ENCODE measurements at regions not wholly inside any gene's neighbourhood (a gene's known extent, or its start where the extent isn't known, plus 50 kb on each side); places are given as distances from the start of the nearest gene placed in this dataset.

DNA sequence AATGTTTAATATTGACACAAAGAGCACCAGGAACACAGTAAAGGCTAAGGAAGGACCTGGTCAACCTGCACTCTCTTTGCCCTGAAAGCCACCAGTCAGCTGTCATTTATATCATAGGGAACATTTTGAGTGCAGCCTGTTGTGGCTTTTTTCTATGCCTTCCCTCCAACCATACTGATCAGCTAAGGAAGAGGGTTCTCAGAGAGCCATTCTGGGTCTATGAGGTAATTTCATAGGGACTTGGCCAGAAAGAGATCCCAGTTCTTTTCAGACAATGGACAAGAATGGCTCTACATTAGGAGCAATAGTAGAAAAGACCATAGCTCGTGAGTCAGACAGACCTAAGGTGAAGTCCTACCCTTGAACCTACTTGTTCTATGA is 132.8 kb downstream of the CCDC34 start:
- in situ Hi-C loops (cut with MboI; ENCODE audit: low sequenced_read_pairs), result no loop called here
- Histone ChIP-seq H3K4ac (ENCODE audit: low read depth, low read length) (no peak overlapping the region), H3K36me3 (ENCODE audit: control insufficient read depth, insufficient read depth, low read length) (no peaks in the 10 kb centered on the region), H3K9me1 (ENCODE audit: insufficient read depth, low read length) (0 out of 2 replicates have a peak, but pooled peaks cover 4% of the 10 kb centered on the region), H3K79me1 (ENCODE audit: low read depth in 1 of 2, low read length in 2 of 2) (no peaks in the 10 kb centered on the region), H3K14ac (replicated peaks; ENCODE audit: low read depth, low read length) (no peak overlapping the region), H3K18ac (ENCODE audit: low read depth, low read length) (no peak overlapping the region), H2AFZ (replicated peaks; ENCODE audit: low read length, poor library complexity) (no peak overlapping the region), H4K20me1 (ENCODE audit: insufficient read depth, low read length) (no peaks in the 10 kb centered on the region), H2BK5ac (ENCODE audit: low read depth, low read length, poor library complexity, severe bottlenecking) (no peak overlapping the region), H3K23ac (ENCODE audit: low read depth, low read length) (no peak overlapping the region; the same call in 1 of the 2 replicates), H4K91ac (ENCODE audit: insufficient read depth, low read depth, low read length) (no peak overlapping the region), H2BK120ac (ENCODE audit: low read depth, low read length) (no peak overlapping the region), H3K9me3 (ENCODE audit: control insufficient read depth, insufficient read depth, low read length) (no peaks in the 10 kb centered on the region), H3K4me1 (ENCODE audit: control insufficient read depth, insufficient read depth, low read length) (peaks cover 9% of the 10 kb centered on the region), H2BK15ac (ENCODE audit: low read depth, low read length) (no peak overlapping the region), H4K5ac (ENCODE audit: low read depth, low read length) (no peak overlapping the region), H2AK5ac (ENCODE audit: low read depth, low read length) (no peak overlapping the region), H3K56ac (ENCODE audit: extremely low read depth, insufficient read depth, low read length) (no peak overlapping the region), H3K27ac (ENCODE audit: insufficient read depth, low read length) (no peak overlapping the region), H2AK9ac (replicated peaks; ENCODE audit: low read depth, low read length, poor library complexity) (no peak overlapping the region), H3K27me3 (ENCODE audit: control insufficient read depth, insufficient read depth, low read length) (peaks cover 6% of the 10 kb centered on the region; the same call in 1 of the 2 replicates), H3K4me2 (ENCODE audit: low read depth, low read length) (no peak overlapping the region), H4K8ac (ENCODE audit: low read depth in 2 of 2, low read length in 2 of 2) (no peak overlapping the region), H2BK20ac (ENCODE audit: low read depth, low read length) (no peak overlapping the region), H3K9ac (ENCODE audit: low read depth, low read length) (no peak overlapping the region), H3K4me3 (ENCODE audit: insufficient read depth, low read depth, low read length) (no peak overlapping the region)
- WGBS, 2 experiments (ENCODE audit: extremely low coverage in 2 of 2, insufficient read length in 1 of 2), result no CpG with 5 or more reads among the region's 1 CpG
- no peak for DNase-seq
- no TSS peak for BruUV-seq (replicated peaks)
- dilution Hi-C loops (cut with HindIII; ENCODE audit: low sequenced_read_pairs, unreplicated experiment), result no loop called here
- CTCF ChIA-PET, result no interaction called here
- TF ChIP-seq CEBPB (IDR thresholded peaks at IDR 0.05; ENCODE audit: low read depth, low read length), result no peak
- TF ChIP-seq RFX5 (IDR thresholded peaks at IDR 0.05; ENCODE audit: low read depth, low read length), result no peak
- no peak for TF ChIP-seq FOS (IDR thresholded peaks at IDR 0.05; ENCODE audit: low read depth, low read length)
- TF ChIP-seq NFE2L2 (IDR thresholded peaks at IDR 0.05; ENCODE audit: low read depth, low read length), result no peak
- POLR2A ChIA-PET (ENCODE audit: unreplicated experiment), result no interaction called here
- intact Hi-C loops (cut with micrococcal nuclease), result no loop called here
- ATAC-seq (ENCODE audit: low read depth), result no peak
